ENCODE measurements at regions not wholly inside any gene's neighbourhood (a gene's known extent, or its start where the extent isn't known, plus 50 kb on each side); places are given as distances from the start of the nearest gene placed in this dataset.

- Mint-ChIP-seq H3K9me3 (ENCODE audit: insufficient read depth) (peaks cover 6% of the 10 kb centered on the region), H3K4me3 (no peak overlapping the region), H3K27me3 (no peaks in the 10 kb centered on the region), H3K27ac (no peak overlapping the region), H3K4me1 (no peaks in the 10 kb centered on the region)
- H3K4me3 ChIP-seq (ENCODE audit: control extremely low read depth in 1 of 5, extremely low read depth in 1 of 5, insufficient read depth in 1 of 5, low read depth in 2 of 5, low read length in 4 of 5), result no peak overlapping the region
- H3K27ac ChIP-seq (ENCODE audit: low read length in 2 of 2), result no peak overlapping the region
- POLR2A ChIA-PET, result no interaction called here
- H3K27me3 ChIP-seq (replicated peaks in 1 of 4; ENCODE audit: control extremely low read depth in 1 of 4, control insufficient read depth in 3 of 4, insufficient read depth in 4 of 4, low read length in 3 of 4), result no peaks in the 10 kb centered on the region
- DNase-seq (no peak), ATAC-seq (ENCODE audit: low read depth) (no peak)
- H3K79me2 ChIP-seq (ENCODE audit: control insufficient read depth, insufficient read depth, low read length), result no peaks in the 10 kb centered on the region
- no peaks in the 10 kb centered on the region for H4K20me1 ChIP-seq (ENCODE audit: control insufficient read depth, insufficient read depth, low read length, poor library complexity, severe bottlenecking)
- CTCF ChIA-PET, result no interaction called here
- H3K4me2 ChIP-seq (replicated peaks; ENCODE audit: low read depth, low read length, poor library complexity, severe bottlenecking), result no peak overlapping the region
- H3K9me3 ChIP-seq (ENCODE audit: control extremely low read depth in 1 of 3, control insufficient read depth in 2 of 3, insufficient read depth in 1 of 3, low read length in 2 of 3), result no peaks in the 10 kb centered on the region
- H3K36me3 ChIP-seq (replicated peaks in 1 of 2; ENCODE audit: control extremely low read depth in 1 of 2, control insufficient read depth in 1 of 2, extremely low read depth in 1 of 2, insufficient read depth in 2 of 2, low read length in 1 of 2), result no peaks in the 10 kb centered on the region
- no CpG with 5 or more reads among the region's 2 CpGs for WGBS (ENCODE audit: insufficient coverage)
- H3K9ac ChIP-seq (ENCODE audit: low read length), result no peak overlapping the region
- TF ChIP-seq CTCF (IDR thresholded peaks at IDR 0.05) (no peak), EZH2 (IDR thresholded peaks at IDR 0.05; ENCODE audit: borderline replicate concordance, insufficient read depth, low read depth, low read length, poor library complexity, severe bottlenecking) (no peak)
- H2AFZ ChIP-seq (ENCODE audit: insufficient read depth, low read depth, low read length, poor library complexity, severe bottlenecking), result no peak overlapping the region
- H3K4me1 ChIP-seq (ENCODE audit: control insufficient read depth in 2 of 2, insufficient read depth in 2 of 2, low read length in 2 of 2), result no peaks in the 10 kb centered on the region
- intact Hi-C loops (cut with micrococcal nuclease), result no loop called here
These were observed 643.9 kb downstream of the DIAPH3 start for GRCh38 chr13:59519819-59520218.

- no peaks in the 10 kb centered on the region for H3K36me3 ChIP-seq (replicated peaks in 1 of 2; ENCODE audit: control extremely low read depth in 1 of 2, control insufficient read depth in 1 of 2, extremely low read depth in 1 of 2, insufficient read depth in 2 of 2, low read length in 1 of 2)
- TF ChIP-seq EZH2 (IDR thresholded peaks at IDR 0.05; ENCODE audit: borderline replicate concordance, insufficient read depth, low read depth, low read length, poor library complexity, severe bottlenecking) (no peak), CTCF (IDR thresholded peaks at IDR 0.05) (no peak)
- H3K4me2 ChIP-seq (replicated peaks; ENCODE audit: low read depth, low read length, poor library complexity, severe bottlenecking), result no peak overlapping the region
- Mint-ChIP-seq H3K4me1 (no peaks in the 10 kb centered on the region), H3K9me3 (ENCODE audit: insufficient read depth) (peaks cover 4% of the 10 kb centered on the region), H3K4me3 (no peak overlapping the region), H3K27ac (no peak overlapping the region), H3K27me3 (no peaks in the 10 kb centered on the region)
- no peaks in the 10 kb centered on the region for H3K79me2 ChIP-seq (ENCODE audit: control insufficient read depth, insufficient read depth, low read length)
- H3K27ac ChIP-seq (ENCODE audit: low read length in 2 of 2), result no peak overlapping the region
- no peaks in the 10 kb centered on the region for H3K27me3 ChIP-seq (replicated peaks in 1 of 4; ENCODE audit: control extremely low read depth in 1 of 4, control insufficient read depth in 3 of 4, insufficient read depth in 4 of 4, low read length in 3 of 4)
- no peak for ATAC-seq (ENCODE audit: low read depth)
- H2AFZ ChIP-seq (ENCODE audit: insufficient read depth, low read depth, low read length, poor library complexity, severe bottlenecking), result no peak overlapping the region
- no peaks in the 10 kb centered on the region for H3K9me3 ChIP-seq (ENCODE audit: control extremely low read depth in 1 of 3, control insufficient read depth in 2 of 3, insufficient read depth in 1 of 3, low read length in 2 of 3)
- H3K9ac ChIP-seq (ENCODE audit: low read length), result no peak overlapping the region
- intact Hi-C loops (cut with micrococcal nuclease), result no loop called here
- CTCF ChIA-PET, result no interaction called here
- no peaks in the 10 kb centered on the region for H4K20me1 ChIP-seq (ENCODE audit: control insufficient read depth, insufficient read depth, low read length, poor library complexity, severe bottlenecking)
- no CpG with 5 or more reads among the region's 1 CpG for WGBS (ENCODE audit: insufficient coverage)
- H3K4me1 ChIP-seq (ENCODE audit: control insufficient read depth in 2 of 2, insufficient read depth in 2 of 2, low read length in 2 of 2), result no peaks in the 10 kb centered on the region
- POLR2A ChIA-PET, result interaction anchor here (0.6 kb wide), 1 partner anchor 14 kb away, joined by 11 read pairs; no protein-coding TSS in a partner anchor
- no peak overlapping the region for H3K4me3 ChIP-seq (ENCODE audit: control extremely low read depth in 1 of 5, extremely low read depth in 1 of 5, insufficient read depth in 1 of 5, low read depth in 2 of 5, low read length in 4 of 5)
- DNase-seq, result no peak
These were observed 642.2 kb downstream of the DIAPH3 start for GRCh38 chr13:59521549-59521948.
